DOHH2 (cell line): ENCODE measurements at regions not wholly inside any gene's neighbourhood (a gene's known extent, or its start where the extent isn't known, plus 50 kb on each side); places are given as distances from the start of the nearest gene placed in this dataset.

ENCODE experiments used
- CTCF ChIP-seq: fragments of 200-600 bp; sonication (generic); IDR thresholded peaks from one replicate; pipeline ENCODE4 v1.5.1; 2014; ENCODE audit warnings: antibody characterized with exemption, mild to moderate bottlenecking, low read depth, low read length; ENCODE audit not compliant: poor library complexity, severe bottlenecking
- EZH2phosphoT487 ChIP-seq: fragments of 200-600 bp; sonication (generic); IDR thresholded peaks from 2 replicates; pipeline ENCODE4 v1.6.1; 2017; ENCODE audit warnings: borderline replicate concordance, mild to moderate bottlenecking, antibody characterized with exemption, low read length, moderate library complexity, mixed read lengths

- TF ChIP-seq CTCF (no peak), EZH2phosphoT487 (no peak)
Measured at GRCh38 chr6:119482850-119483285, 133.3 kb upstream of the MAN1A1 start.
